MCF 10A (cell line): ENCODE measurements at regions not wholly inside any gene's neighbourhood (a gene's known extent, or its start where the extent isn't known, plus 50 kb on each side); places are given as distances from the start of the nearest gene placed in this dataset.

ENCODE experiments used
- BruUV-seq: library from RNA; stranded (reverse); fragments of 400-500 nt; replicated peaks from 2 replicates; lab custom pipeline; 2021; lab: Mats Ljungman, UMichigan
- CTCF ChIA-PET: fragments of 300-600 bp; sonication (Branson Sonifier 250); formaldehyde crosslinking; extraction: SDS; loops from one replicate; lab custom pipeline; 2021; ENCODE audit warnings: antibody characterized with exemption, inconsistent platforms; lab: Yijun Ruan, JAX
- POLR2A ChIA-PET: fragments of 300-600, 350-650 bp; sonication (Branson Sonifier 250); formaldehyde crosslinking; extraction: SDS; loops from one replicate; lab custom pipeline; 2020; ENCODE audit warnings: antibody characterized with exemption, inconsistent platforms; lab: Yijun Ruan, JAX
- DNase-seq: peaks from one replicate; pipeline ENCODE4 v3.0.0-alpha.2; 2018; ENCODE audit not compliant: unreplicated experiment
- H3K27ac Mint-ChIP-seq: one replicate; pipeline ENCODE4 v1.8.0; 2022; ENCODE audit warnings: mild to moderate bottlenecking, low read depth, mixed read lengths; ENCODE audit not compliant: unreplicated experiment
- H3K27me3 Mint-ChIP-seq: one replicate; pipeline ENCODE4 v1.8.0; 2022; ENCODE audit warnings: mixed read lengths; ENCODE audit not compliant: insufficient read depth, unreplicated experiment
- H3K36me3 Mint-ChIP-seq: one replicate; pipeline ENCODE4 v1.8.0; 2022; ENCODE audit warnings: mild to moderate bottlenecking, moderate library complexity, mixed read lengths; ENCODE audit not compliant: insufficient read depth, unreplicated experiment
- H3K4me1 Mint-ChIP-seq: one replicate; pipeline ENCODE4 v1.8.0; 2022; ENCODE audit warnings: mixed read lengths; ENCODE audit not compliant: insufficient read depth, unreplicated experiment
- H3K4me3 Mint-ChIP-seq: one replicate; pipeline ENCODE4 v1.8.0; 2022; ENCODE audit warnings: mild to moderate bottlenecking, moderate library complexity, mixed read lengths; ENCODE audit not compliant: unreplicated experiment
- H3K9me3 Mint-ChIP-seq: one replicate; pipeline ENCODE4 v1.8.0; 2022; ENCODE audit warnings: mixed read lengths; ENCODE audit not compliant: unreplicated experiment
- CTCF ChIP-seq: fragments of 200-600 bp; IDR thresholded peaks from one replicate; pipeline ENCODE4 v1.8.0; 2022; ENCODE audit warnings: antibody characterized with exemption, mild to moderate bottlenecking; ENCODE audit not compliant: unreplicated experiment
- intact Hi-C: fragments of 100-400 bp; cut with micrococcal nuclease; formaldehyde crosslinking; loops from 2 replicates; pipeline ENCODE4 v1.14.1; 2022

GRCh38 chr2:217058791-217059755 lies 199.2 kb upstream of the TNP1 start:
- CTCF ChIA-PET, result no interaction called here
- no peak for TF ChIP-seq CTCF
- H3K27ac Mint-ChIP-seq, result no peak overlapping the region
- H3K27me3 Mint-ChIP-seq, result peaks cover 24% of the 10 kb centered on the region
- intact Hi-C loops, result no loop called here
- H3K4me1 Mint-ChIP-seq, result no peaks in the 10 kb centered on the region
- DNase-seq, result no peak
- POLR2A ChIA-PET, result no interaction called here
- H3K36me3 Mint-ChIP-seq, result no peaks in the 10 kb centered on the region
- no TSS peak for BruUV-seq
- H3K9me3 Mint-ChIP-seq, result no peaks in the 10 kb centered on the region
- H3K4me3 Mint-ChIP-seq, result no peak overlapping the region

DNA sequence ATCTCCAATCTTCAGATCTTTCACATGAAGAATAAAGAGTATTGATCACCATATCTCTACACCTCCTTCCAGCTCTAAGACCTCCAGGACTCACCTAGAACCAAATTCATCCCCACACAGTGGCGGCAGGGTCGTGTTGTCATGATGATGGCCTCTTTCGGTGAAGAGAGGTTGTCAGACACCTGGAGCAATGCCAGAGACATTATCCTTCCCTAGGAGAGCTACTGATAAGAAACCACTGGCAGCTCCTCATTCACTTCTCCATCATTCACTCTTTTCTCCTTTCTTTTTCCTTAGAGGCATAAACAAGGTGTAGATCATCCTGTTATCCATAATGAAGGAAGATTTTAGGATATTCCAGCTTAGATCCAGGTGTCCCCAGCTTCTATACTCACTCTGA lies 197.9 kb upstream of the TNP1 start:
- CTCF ChIA-PET, result interaction anchor here (0.7 kb wide), 1 partner anchor 761 kb away, joined by 3 read pairs; no protein-coding TSS in a partner anchor
- no peaks in the 10 kb centered on the region for H3K36me3 Mint-ChIP-seq
- TF ChIP-seq CTCF, result no peak
- POLR2A ChIA-PET, result no interaction called here
- no peak overlapping the region for H3K27ac Mint-ChIP-seq
- no TSS peak for BruUV-seq
- no peaks in the 10 kb centered on the region for H3K9me3 Mint-ChIP-seq
- peaks cover 13% of the 10 kb centered on the region for H3K27me3 Mint-ChIP-seq
- H3K4me3 Mint-ChIP-seq, result no peak overlapping the region
- H3K4me1 Mint-ChIP-seq, result no peaks in the 10 kb centered on the region
- DNase-seq, result no peak
- intact Hi-C loops, result no loop called here

- BruUV-seq, result no TSS peak
- H3K27ac Mint-ChIP-seq, result no peak overlapping the region
- ChIA-PET POLR2A (no interaction called here), CTCF (no interaction called here)
- no peaks in the 10 kb centered on the region for H3K4me1 Mint-ChIP-seq
- intact Hi-C loops, result no loop called here
- H3K36me3 Mint-ChIP-seq, result no peaks in the 10 kb centered on the region
- H3K27me3 Mint-ChIP-seq, result peaks cover 12% of the 10 kb centered on the region
- no peak for DNase-seq
- H3K9me3 Mint-ChIP-seq, result no peaks in the 10 kb centered on the region
- no peak overlapping the region for H3K4me3 Mint-ChIP-seq
- no peak for TF ChIP-seq CTCF
Observed at GRCh38 chr2:217055624-217056023, 195.8 kb upstream of the TNP1 start.

GRCh38 chr2:217054791-217055190 lies 194.9 kb upstream of the TNP1 start:
- no peak for TF ChIP-seq CTCF
- DNase-seq, result no peak
- CTCF ChIA-PET, result no interaction called here
- H3K9me3 Mint-ChIP-seq, result no peaks in the 10 kb centered on the region
- POLR2A ChIA-PET, result no interaction called here
- intact Hi-C loops, result no loop called here
- H3K27ac Mint-ChIP-seq, result no peak overlapping the region
- peaks cover 14% of the 10 kb centered on the region for H3K27me3 Mint-ChIP-seq
- H3K36me3 Mint-ChIP-seq, result no peaks in the 10 kb centered on the region
- no peak overlapping the region for H3K4me3 Mint-ChIP-seq
- no TSS peak for BruUV-seq
- no peaks in the 10 kb centered on the region for H3K4me1 Mint-ChIP-seq
